ENCODE measurements at regions not wholly inside any gene's neighbourhood (a gene's known extent, or its start where the extent isn't known, plus 50 kb on each side); places are given as distances from the start of the nearest gene placed in this dataset.

DNA sequence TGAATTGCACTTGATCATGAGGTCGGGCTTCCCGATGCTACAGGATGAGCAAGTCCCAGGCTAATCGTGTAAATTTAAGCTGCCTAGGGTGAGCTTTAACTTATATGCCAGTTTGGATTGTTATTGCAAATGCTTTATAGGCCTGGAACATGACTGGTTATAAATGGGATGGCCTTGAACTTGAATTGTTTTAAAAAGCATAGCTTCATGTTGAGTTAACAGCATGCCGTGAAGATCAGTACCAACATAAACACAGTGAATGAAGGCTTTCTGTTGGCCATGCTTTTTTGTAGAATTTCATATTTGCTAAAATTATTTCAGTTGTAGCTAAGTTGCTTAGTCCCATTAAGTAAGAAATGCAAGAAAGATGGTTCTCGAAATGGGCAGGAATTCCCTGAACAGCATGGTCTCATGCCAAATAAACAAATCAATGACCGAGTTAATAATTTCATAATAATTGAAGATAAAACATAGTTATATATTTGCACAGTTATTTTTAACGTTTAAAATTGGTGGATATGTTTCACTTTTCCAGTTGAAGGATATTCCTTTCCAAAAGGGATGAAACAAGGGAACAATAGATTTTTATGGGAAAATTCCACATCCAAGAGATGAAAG, 76.6 kb upstream of the ARID1B start:
- TF ChIP-seq, protein P1, sequence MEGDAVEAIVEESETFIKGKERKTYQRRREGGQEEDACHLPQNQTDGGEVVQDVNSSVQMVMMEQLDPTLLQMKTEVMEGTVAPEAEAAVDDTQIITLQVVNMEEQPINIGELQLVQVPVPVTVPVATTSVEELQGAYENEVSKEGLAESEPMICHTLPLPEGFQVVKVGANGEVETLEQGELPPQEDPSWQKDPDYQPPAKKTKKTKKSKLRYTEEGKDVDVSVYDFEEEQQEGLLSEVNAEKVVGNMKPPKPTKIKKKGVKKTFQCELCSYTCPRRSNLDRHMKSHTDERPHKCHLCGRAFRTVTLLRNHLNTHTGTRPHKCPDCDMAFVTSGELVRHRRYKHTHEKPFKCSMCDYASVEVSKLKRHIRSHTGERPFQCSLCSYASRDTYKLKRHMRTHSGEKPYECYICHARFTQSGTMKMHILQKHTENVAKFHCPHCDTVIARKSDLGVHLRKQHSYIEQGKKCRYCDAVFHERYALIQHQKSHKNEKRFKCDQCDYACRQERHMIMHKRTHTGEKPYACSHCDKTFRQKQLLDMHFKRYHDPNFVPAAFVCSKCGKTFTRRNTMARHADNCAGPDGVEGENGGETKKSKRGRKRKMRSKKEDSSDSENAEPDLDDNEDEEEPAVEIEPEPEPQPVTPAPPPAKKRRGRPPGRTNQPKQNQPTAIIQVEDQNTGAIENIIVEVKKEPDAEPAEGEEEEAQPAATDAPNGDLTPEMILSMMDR (IDR thresholded peaks at IDR 0.05), result no peak
- no peak for TF ChIP-seq POLR2A (IDR thresholded peaks at IDR 0.05)
